Epithelial cell of proximal tubule (primary cell): ENCODE measurements at regions not wholly inside any gene's neighbourhood (a gene's known extent, or its start where the extent isn't known, plus 50 kb on each side); places are given as distances from the start of the nearest gene placed in this dataset.

Source experiments
- DNase-seq: peaks from one replicate; pipeline ENCODE4 v3.0.0-alpha.2; 2011; ENCODE audit warnings: low read depth
- H3K4me3 ChIP-seq: 2 replicates; pipeline ENCODE4 v1.5.1; 2011; ENCODE audit warnings: low read depth, mild to moderate bottlenecking, low read length
- CTCF ChIP-seq: conservative IDR thresholded peaks from 2 replicates; pipeline ENCODE4 v1.5.1; 2012; ENCODE audit warnings: low read depth, mild to moderate bottlenecking, low read length

- no peak for TF ChIP-seq CTCF
- H3K4me3 ChIP-seq, result no peak overlapping the region
- no peak for DNase-seq
Observed at GRCh38 chr18:33987206-33987605, 237.5 kb downstream of the NOL4 start.

- no peak for TF ChIP-seq CTCF
- H3K4me3 ChIP-seq, result no peak overlapping the region
- DNase-seq, result no peak
Observed at GRCh38 chr18:33983126-33983525, 241.6 kb downstream of the NOL4 start.

- no peak for DNase-seq
- no peak for TF ChIP-seq CTCF
- H3K4me3 ChIP-seq, result no peak overlapping the region
Observed at GRCh38 chr18:33960417-33960816, 264.3 kb downstream of the NOL4 start.

GRCh38 chr18:33959609-33960008 is 265.1 kb downstream of the NOL4 start:
- TF ChIP-seq CTCF, result no peak
- DNase-seq, result no peak
- H3K4me3 ChIP-seq, result no peak overlapping the region

- H3K4me3 ChIP-seq, result no peak overlapping the region
- no peak for TF ChIP-seq CTCF
- no peak for DNase-seq
Observed at GRCh38 chr18:33957707-33958106, 267.0 kb downstream of the NOL4 start.

GRCh38 chr18:33951031-33951430 is 273.7 kb downstream of the NOL4 start:
- DNase-seq, result no peak

More at GRCh38 chr18:33951031-33951430, 273.7 kb downstream of the NOL4 start:
- TF ChIP-seq CTCF, result no peak
- H3K4me3 ChIP-seq, result no peak overlapping the region
